OCI-LY1 (cell line): ENCODE measurements at regions not wholly inside any gene's neighbourhood (a gene's known extent, or its start where the extent isn't known, plus 50 kb on each side); places are given as distances from the start of the nearest gene placed in this dataset.

Experiments
- H2AFZ ChIP-seq: fragments of 200-600 bp; sonication (generic), shearing (Covaris generic); 2 replicates; pipeline ENCODE4 v1.6.0; 2014; ENCODE audit warnings: antibody characterized with exemption, mild to moderate bottlenecking, low read length
- H3F3A ChIP-seq: fragments of 200-600 bp; sonication (generic), shearing (Covaris generic); 2 replicates; pipeline ENCODE4 v1.6.0; 2014; ENCODE audit warnings: mild to moderate bottlenecking, antibody characterized with exemption, low read length, moderate library complexity; ENCODE audit not compliant: insufficient read depth
- H3K27ac ChIP-seq: fragments of 200-600 bp; sonication (generic); 2 replicates; pipeline ENCODE4 v1.5.1; 2014; ENCODE audit warnings: low read length, mixed run types, mild to moderate bottlenecking, low read depth; ENCODE audit not compliant: poor library complexity, severe bottlenecking
- H3K27me3 ChIP-seq: fragments of 200-600 bp; sonication (generic); 2 replicates; pipeline ENCODE4 v1.6.0; 2014; ENCODE audit warnings: antibody characterized with exemption, mild to moderate bottlenecking, low read length, moderate library complexity; ENCODE audit not compliant: insufficient read depth
- H3K36me3 ChIP-seq: fragments of 200-600 bp; sonication (generic); 2 replicates; pipeline ENCODE4 v1.6.1; 2014; ENCODE audit warnings: mild to moderate bottlenecking, antibody characterized with exemption, low read length, moderate library complexity, mixed read lengths; ENCODE audit not compliant: insufficient read depth
- H3K4me1 ChIP-seq: fragments of 200-600 bp; sonication (generic); 2 replicates; pipeline ENCODE4 v1.5.1; 2014; ENCODE audit warnings: mild to moderate bottlenecking, low read length, moderate library complexity; ENCODE audit not compliant: insufficient read depth, severe bottlenecking
- H3K4me2 ChIP-seq: fragments of 200-600 bp; sonication (generic), shearing (Covaris generic); 2 replicates; pipeline ENCODE4 v1.6.1; 2014; ENCODE audit warnings: low read length
- H3K4me3 ChIP-seq: fragments of 200-600 bp; sonication (generic); 2 replicates; pipeline ENCODE4 v1.5.1; 2014; ENCODE audit warnings: low read length, low read depth, mild to moderate bottlenecking, mixed read lengths; ENCODE audit not compliant: poor library complexity, severe bottlenecking
- H3K79me2 ChIP-seq: fragments of 200-600 bp; shearing (Covaris generic); 2 replicates; pipeline ENCODE4 v1.6.1; 2016; ENCODE audit warnings: mixed run types, low read length, mixed read lengths; ENCODE audit not compliant: insufficient read depth
- H3K9ac ChIP-seq: fragments of 200-600 bp; sonication (generic), shearing (Covaris generic); 2 replicates; pipeline ENCODE4 v1.6.1; 2014; ENCODE audit warnings: mild to moderate bottlenecking, low read length, mixed read lengths
- H3K9me2 ChIP-seq: fragments of 200-600 bp; sonication (generic), shearing (Covaris generic); 2 replicates; pipeline ENCODE4 v1.6.1; 2014; ENCODE audit warnings: low read depth, mild to moderate bottlenecking, low read length, mixed read lengths
- H3K9me3 ChIP-seq: fragments of 200-600 bp; shearing (Covaris generic); 2 replicates; pipeline ENCODE4 v1.6.1; 2014; ENCODE audit warnings: low read length, mixed read lengths
- H4K20me1 ChIP-seq: fragments of 200-600 bp; sonication (generic), shearing (Covaris generic); 2 replicates; pipeline ENCODE4 v1.6.0; 2016; ENCODE audit warnings: mild to moderate bottlenecking, low read length; ENCODE audit not compliant: insufficient read depth
- CTCF ChIP-seq: fragments of 200-600 bp; sonication (generic), shearing (Covaris generic); IDR thresholded peaks from 2 replicates; pipeline ENCODE4 v1.5.1; 2017; ENCODE audit warnings: mild to moderate bottlenecking, antibody characterized with exemption, low read length, moderate library complexity, mixed read lengths
- EZH2 ChIP-seq: fragments of 200-600 bp; sonication (generic), shearing (Covaris generic); IDR thresholded peaks from 2 replicates; pipeline ENCODE4 v1.8.0; 2017; ENCODE audit warnings: borderline replicate concordance, mixed run types, mild to moderate bottlenecking, antibody characterized with exemption, low read length, moderate library complexity, mixed read lengths

- Histone ChIP-seq H3K9ac (no peak overlapping the region), H3K9me2 (no peaks in the 10 kb centered on the region), H4K20me1 (no peaks in the 10 kb centered on the region), H3K9me3 (no peaks in the 10 kb centered on the region), H3K27me3 (no peaks in the 10 kb centered on the region), H3F3A (no peaks in the 10 kb centered on the region), H3K4me2 (no peak overlapping the region), H2AFZ (no peak overlapping the region), H3K36me3 (no peaks in the 10 kb centered on the region), H3K79me2 (no peaks in the 10 kb centered on the region), H3K4me3 (no peak overlapping the region), H3K4me1 (no peaks in the 10 kb centered on the region), H3K27ac (no peak overlapping the region)
- TF ChIP-seq CTCF, result no peak
- TF ChIP-seq EZH2, result no peak
These were observed 483.4 kb downstream of the SIPA1L2 start for GRCh38 chr1:232146514-232146913.

GRCh38 chr1:232145768-232146167 is 484.2 kb downstream of the SIPA1L2 start:
- H3K36me3 ChIP-seq, result no peaks in the 10 kb centered on the region
- H2AFZ ChIP-seq, result no peak overlapping the region
- no peaks in the 10 kb centered on the region for H3F3A ChIP-seq
- no peaks in the 10 kb centered on the region for H3K4me1 ChIP-seq
- H3K9ac ChIP-seq, result no peak overlapping the region
- no peak for TF ChIP-seq CTCF
- TF ChIP-seq EZH2, result no peak
- H3K27ac ChIP-seq, result no peak overlapping the region
- H3K27me3 ChIP-seq, result no peaks in the 10 kb centered on the region
- no peaks in the 10 kb centered on the region for H4K20me1 ChIP-seq
- no peaks in the 10 kb centered on the region for H3K79me2 ChIP-seq
- no peak overlapping the region for H3K4me2 ChIP-seq
- H3K9me2 ChIP-seq, result no peaks in the 10 kb centered on the region
- H3K4me3 ChIP-seq, result no peak overlapping the region
- no peaks in the 10 kb centered on the region for H3K9me3 ChIP-seq

- no peak for TF ChIP-seq CTCF
- no peak for TF ChIP-seq EZH2
- H2AFZ ChIP-seq, result no peak overlapping the region
- H3K9me2 ChIP-seq, result no peaks in the 10 kb centered on the region
- H3K4me3 ChIP-seq, result no peak overlapping the region
- no peak overlapping the region for H3K4me2 ChIP-seq
- H3K9me3 ChIP-seq, result no peaks in the 10 kb centered on the region
- H3F3A ChIP-seq, result no peaks in the 10 kb centered on the region
- H3K27ac ChIP-seq, result no peak overlapping the region
- no peaks in the 10 kb centered on the region for H3K79me2 ChIP-seq
- H3K36me3 ChIP-seq, result no peaks in the 10 kb centered on the region
- H3K9ac ChIP-seq, result no peak overlapping the region
- no peaks in the 10 kb centered on the region for H3K4me1 ChIP-seq
- no peaks in the 10 kb centered on the region for H3K27me3 ChIP-seq
- H4K20me1 ChIP-seq, result no peaks in the 10 kb centered on the region
These were observed 485.2 kb downstream of the SIPA1L2 start for GRCh38 chr1:232144696-232145230.
